Subcutaneous abdominal adipose tissue (tissue), 5 donors: ENCODE measurements at regions not wholly inside any gene's neighbourhood (a gene's known extent, or its start where the extent isn't known, plus 50 kb on each side); places are given as distances from the start of the nearest gene placed in this dataset.
A peak's percentile ranks its signal among the peaks of the same experiment; 100 is the strongest.

Experiments used
- H3K27ac ChIP-seq: one replicate; pipeline ENCODE4 v1.7.0; 2013; ENCODE audit warnings: low read depth, mild to moderate bottlenecking, inconsistent platforms, low read length, moderate library complexity
- H3K27me3 ChIP-seq, 5 donors: one replicate each; pipeline ENCODE4 v1.7.0; 2013; ENCODE audit warnings: low read length in 5 of 5, inconsistent platforms in 1 of 5; ENCODE audit not compliant: control insufficient read depth in 5 of 5, insufficient read depth in 4 of 5
- H3K36me3 ChIP-seq, 5 donors: one replicate each; pipeline ENCODE4 v1.7.0; 2013; ENCODE audit warnings: low read length in 5 of 5; ENCODE audit not compliant: control insufficient read depth in 5 of 5, insufficient read depth in 5 of 5
- H3K4me1 ChIP-seq, 5 donors: one replicate each; pipeline ENCODE4 v1.7.0; 2013; ENCODE audit warnings: low read length in 5 of 5, mild to moderate bottlenecking in 3 of 5, moderate library complexity in 1 of 5; ENCODE audit not compliant: control insufficient read depth in 5 of 5, insufficient read depth in 5 of 5
- H3K4me3 ChIP-seq, 5 donors: one replicate each; pipeline ENCODE4 v1.7.0; 2013; ENCODE audit warnings: low read length in 5 of 5, low read depth in 1 of 5
- H3K9ac ChIP-seq, 5 donors: one replicate each; pipeline ENCODE4 v1.7.0; 2013; ENCODE audit warnings: low read length in 5 of 5, mild to moderate bottlenecking in 4 of 5, moderate library complexity in 3 of 5
- H3K9me3 ChIP-seq, 5 donors: one replicate each; pipeline ENCODE4 v1.7.0; 2013; ENCODE audit warnings: low read length in 5 of 5; ENCODE audit not compliant: control insufficient read depth in 5 of 5
- donor health status: healthy.
- donor health status: healthy.
- donor health status: healthy.
- donor health status: healthy.
- donor health status: healthy.

DNA sequence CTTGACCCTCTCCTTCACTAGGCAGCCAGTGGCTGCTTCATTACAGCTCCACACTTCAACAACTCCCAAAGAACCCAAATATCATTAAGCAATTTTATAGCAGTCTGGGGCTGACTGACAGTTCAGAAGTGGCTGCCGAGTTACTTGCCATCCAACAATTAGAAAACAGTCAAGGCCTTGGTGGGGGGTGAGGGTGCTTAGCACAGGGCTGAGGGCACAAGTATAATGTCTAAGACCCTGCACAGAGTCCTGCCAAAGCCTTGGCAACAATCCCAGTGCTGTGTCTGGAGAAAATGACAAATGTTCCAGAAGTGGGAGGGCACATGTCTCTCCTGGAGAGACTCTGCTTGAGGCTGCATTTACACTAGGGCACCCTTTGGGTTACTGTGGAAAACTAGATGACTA is 71.1 kb downstream of the CXCL12 start:
- H3K27ac ChIP-seq: no peak overlapping the region
- no peaks in the 10 kb centered on the region for H3K27me3 ChIP-seq

DNA sequence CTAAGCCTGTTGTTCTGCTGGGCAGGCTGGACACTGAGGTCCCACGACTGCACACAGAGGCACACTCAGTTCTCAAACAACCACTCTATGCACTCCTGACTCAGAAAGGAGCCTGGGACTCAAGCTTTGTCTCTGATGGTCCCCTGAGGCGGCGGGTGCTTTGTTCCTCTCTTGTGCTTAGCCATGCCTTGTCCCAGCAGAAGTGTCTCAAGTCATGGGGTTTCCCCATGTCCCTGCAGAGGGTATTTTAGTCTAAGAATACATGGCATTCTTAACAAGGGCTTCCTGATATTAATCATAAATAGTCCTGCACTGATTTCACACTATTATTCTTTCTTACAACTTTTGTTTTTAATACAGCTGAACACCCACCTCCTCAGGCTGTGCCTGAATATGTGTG is 72.5 kb downstream of the CXCL12 start:
- no peaks in the 10 kb centered on the region for H3K36me3 ChIP-seq
- no peak overlapping the region for H3K9ac ChIP-seq
- H3K9me3 ChIP-seq: no peaks in the 10 kb centered on the region
- H3K4me1 ChIP-seq: peaks cover 4 to 12% (median 11%) of the 10 kb centered on the region in 5 donors
- no peaks in the 10 kb centered on the region for H3K27me3 ChIP-seq
- H3K4me3 ChIP-seq: no peak overlapping the region
- H3K27ac ChIP-seq: no peak overlapping the region

More for the DNA sequence above, 71.1 kb downstream of the CXCL12 start:
- no peaks in the 10 kb centered on the region for H3K36me3 ChIP-seq
- H3K9me3 ChIP-seq: no peaks in the 10 kb centered on the region
- no peak overlapping the region for H3K9ac ChIP-seq
- no peak overlapping the region for H3K4me3 ChIP-seq
- H3K4me1 ChIP-seq: peaks cover 4 to 12% (median 11%) of the 10 kb centered on the region in 5 donors

DNA sequence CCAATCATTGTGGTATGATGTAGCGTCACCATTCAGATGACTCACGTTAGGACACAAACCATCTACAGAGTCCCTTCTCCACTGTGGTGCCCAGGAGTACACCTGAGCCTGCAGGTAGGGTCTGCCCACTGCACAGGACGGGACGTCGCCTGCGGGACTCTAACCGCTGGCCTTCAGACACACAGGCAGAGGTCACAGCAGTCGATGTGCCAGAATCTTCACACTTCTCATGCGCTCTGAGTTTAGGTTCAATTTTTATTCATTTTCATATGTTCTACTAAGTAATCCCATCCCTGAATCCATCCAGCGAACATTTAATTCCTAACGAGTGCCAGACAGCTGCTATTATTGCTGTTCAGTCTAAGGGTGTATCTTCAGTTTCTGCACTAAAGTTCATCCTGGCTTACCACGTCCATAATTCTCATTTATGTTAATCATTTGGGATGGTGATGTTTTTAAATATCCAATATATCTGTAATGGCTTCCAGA is 73.3 kb downstream of the CXCL12 start:
- Histone ChIP-seq H3K4me3 (peak overlapping the region in 3 of 5 donors; percentile 16 to 58 (median 57)), H3K4me1 (peaks cover 4 to 12% (median 11%) of the 10 kb centered on the region in 5 donors), H3K9ac (no peak overlapping the region), H3K27me3 (no peaks in the 10 kb centered on the region), H3K36me3 (no peaks in the 10 kb centered on the region), H3K9me3 (no peaks in the 10 kb centered on the region), H3K27ac (no peak overlapping the region)

DNA sequence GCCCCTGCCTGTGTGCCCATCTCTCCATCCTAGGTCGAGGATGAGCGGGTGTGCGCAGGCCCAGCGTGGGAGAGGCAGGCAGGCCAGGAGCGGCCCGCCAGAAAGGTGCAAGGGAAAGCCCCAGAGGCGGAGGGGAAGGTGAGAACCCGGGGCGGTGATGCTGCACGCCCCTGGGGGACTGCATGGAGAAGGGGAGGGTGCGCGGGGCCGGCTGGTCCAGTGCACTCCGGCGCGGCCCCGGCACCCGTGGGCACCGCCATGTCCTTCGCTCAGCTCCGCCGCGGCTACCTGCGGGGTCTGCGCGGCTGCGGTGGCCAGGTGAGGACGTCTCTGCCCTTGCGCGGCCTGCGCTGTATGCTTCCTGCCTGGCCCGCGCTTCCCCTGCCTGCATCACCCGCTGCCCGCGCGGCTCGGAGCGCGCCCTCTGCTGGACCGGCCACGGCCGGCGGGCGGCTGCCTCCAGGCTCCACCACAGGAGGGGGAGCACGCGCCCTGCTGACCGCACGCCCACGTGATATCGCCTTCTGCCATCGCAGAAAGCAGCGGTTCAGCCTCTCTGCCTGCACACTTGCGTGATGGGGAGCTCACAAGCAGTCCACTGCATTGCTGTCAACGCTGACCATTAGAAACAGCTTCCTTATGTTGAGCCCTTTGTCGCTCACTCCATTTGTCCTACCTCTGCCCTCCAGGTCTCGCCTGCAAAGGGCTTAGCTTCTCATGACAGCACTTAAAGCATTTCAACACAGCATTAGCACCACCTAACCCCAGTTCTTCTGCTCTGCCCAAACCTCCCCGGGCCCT is 73.9 kb downstream of the CXCL12 start:
- Histone ChIP-seq H3K4me3 (peak overlapping the region; percentile 16 to 58 (median 40)), H3K9me3 (no peaks in the 10 kb centered on the region), H3K9ac (peak overlapping the region in 1 of 5 donors; percentile 32), H3K27me3 (no peaks in the 10 kb centered on the region), H3K27ac (no peak overlapping the region), H3K4me1 (peaks cover 4 to 12% (median 11%) of the 10 kb centered on the region in 5 donors), H3K36me3 (no peaks in the 10 kb centered on the region)

DNA sequence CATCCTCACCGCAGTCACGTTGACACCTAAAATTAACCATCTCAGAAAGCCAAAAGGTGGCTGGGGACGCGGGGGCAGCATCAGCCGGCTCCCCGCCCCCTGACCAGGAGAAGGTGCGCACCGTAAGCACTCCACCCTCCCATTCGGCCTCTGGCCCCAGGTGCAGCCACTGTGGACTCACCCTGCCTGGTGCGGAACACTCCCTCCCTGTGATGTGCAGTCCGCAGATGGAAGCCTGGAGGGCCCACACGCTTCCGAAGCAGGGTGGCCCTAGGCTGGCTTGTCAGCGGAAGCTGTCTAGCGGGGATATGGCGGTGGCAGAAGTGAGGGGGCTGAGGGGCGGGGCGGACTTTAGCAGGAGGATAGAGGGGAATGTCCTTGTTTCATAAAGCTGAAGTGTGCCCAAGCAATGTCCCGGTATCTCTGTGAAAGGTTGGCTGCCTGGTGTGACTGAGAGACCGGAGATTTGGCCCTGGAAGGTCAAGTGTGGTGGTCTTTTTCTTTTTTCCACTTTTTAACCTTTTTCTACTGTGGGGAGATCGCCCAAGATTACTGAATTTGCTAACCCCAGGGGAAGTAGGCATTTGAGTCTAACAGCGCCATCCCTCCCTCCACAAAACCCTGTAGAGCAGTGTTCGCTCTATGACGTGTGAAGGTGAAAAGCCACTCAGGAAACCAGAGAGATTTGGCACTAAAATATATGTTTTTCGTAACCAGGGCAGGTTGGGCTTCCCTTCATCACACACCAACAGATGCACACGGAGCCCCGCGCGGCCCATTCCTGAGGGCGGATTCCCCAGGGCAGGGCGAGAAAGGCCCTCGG is 74.7 kb downstream of the CXCL12 start:
- no peaks in the 10 kb centered on the region for H3K27me3 ChIP-seq
- no peaks in the 10 kb centered on the region for H3K36me3 ChIP-seq
- H3K9me3 ChIP-seq: no peaks in the 10 kb centered on the region
- peak overlapping the region in 1 of 5 donors; percentile 58 for H3K4me3 ChIP-seq
- peaks cover 4 to 12% (median 11%) of the 10 kb centered on the region in 5 donors for H3K4me1 ChIP-seq
- no peak overlapping the region for H3K27ac ChIP-seq
- H3K9ac ChIP-seq: no peak overlapping the region

DNA sequence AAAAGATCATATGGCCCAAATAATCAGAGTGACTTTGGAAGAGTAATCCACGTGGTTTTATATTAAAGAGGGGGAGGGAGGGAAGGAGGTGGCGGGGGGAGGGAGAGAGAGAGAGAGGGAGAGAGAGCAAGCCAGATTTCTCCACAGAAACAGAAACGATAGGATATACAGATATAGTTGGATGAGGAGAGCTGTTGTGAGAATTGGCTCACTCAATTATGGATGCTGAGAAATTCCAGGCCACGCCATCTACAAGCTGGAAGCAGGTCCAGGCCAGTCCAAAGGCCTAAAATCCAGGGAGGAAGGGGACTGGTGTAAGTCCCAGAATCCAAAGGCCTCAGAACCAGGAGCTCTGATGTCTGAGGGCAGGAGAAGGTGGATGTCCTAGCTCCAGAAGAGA is 75.5 kb downstream of the CXCL12 start:
- peaks cover 4 to 12% (median 11%) of the 10 kb centered on the region in 5 donors for H3K4me1 ChIP-seq
- no peaks in the 10 kb centered on the region for H3K9me3 ChIP-seq
- no peaks in the 10 kb centered on the region for H3K27me3 ChIP-seq
- no peaks in the 10 kb centered on the region for H3K36me3 ChIP-seq
- no peak overlapping the region for H3K4me3 ChIP-seq
- H3K27ac ChIP-seq: no peak overlapping the region
- no peak overlapping the region for H3K9ac ChIP-seq

DNA sequence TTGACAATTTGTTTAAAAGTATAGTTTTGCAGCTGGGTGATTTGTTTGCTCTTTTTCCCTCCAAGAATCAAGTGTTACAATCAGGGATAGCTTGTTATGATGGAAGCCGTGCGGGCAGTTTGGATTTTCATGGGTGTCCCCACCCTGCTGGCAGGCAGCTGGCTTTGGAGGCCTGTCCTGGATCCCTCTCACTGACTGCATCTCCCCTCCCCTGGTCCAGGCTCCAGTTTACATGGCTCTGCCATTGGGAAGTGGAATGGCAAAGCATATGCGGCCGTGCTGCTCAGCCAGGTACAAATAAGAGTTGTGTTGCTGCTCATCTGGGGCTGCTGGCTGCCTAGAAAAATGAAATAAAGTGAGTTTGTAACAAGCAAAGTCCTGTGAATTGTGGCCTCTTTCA is 76.0 kb downstream of the CXCL12 start:
- no peaks in the 10 kb centered on the region for H3K36me3 ChIP-seq
- no peak overlapping the region for H3K4me3 ChIP-seq
- H3K9me3 ChIP-seq: no peaks in the 10 kb centered on the region
- peaks cover 4 to 12% (median 11%) of the 10 kb centered on the region in 5 donors for H3K4me1 ChIP-seq
- no peak overlapping the region for H3K27ac ChIP-seq
- H3K9ac ChIP-seq: no peak overlapping the region
- H3K27me3 ChIP-seq: no peaks in the 10 kb centered on the region

DNA sequence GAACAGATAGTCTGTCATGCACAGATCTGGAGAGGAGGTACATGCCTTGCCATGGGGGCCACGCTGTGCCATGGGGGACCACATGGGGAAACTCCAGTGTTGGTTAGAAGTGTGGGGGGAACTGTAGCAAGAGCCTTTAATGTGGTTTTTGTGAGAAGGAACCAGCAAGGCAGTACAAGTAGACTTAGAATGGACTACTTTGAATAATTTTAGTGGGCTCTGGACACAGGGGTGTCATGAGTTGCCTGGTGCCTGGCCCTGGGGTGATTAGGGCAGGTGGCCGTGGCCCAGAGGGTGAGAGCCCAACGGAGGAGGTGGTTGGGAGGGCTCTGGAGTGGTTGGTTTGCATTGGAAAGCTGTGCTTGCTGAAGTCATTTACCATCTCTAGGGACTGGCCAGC is 77.2 kb downstream of the CXCL12 start:
- H3K27ac ChIP-seq: no peak overlapping the region
- no peaks in the 10 kb centered on the region for H3K9me3 ChIP-seq
- H3K9ac ChIP-seq: no peak overlapping the region
- peaks cover 4 to 12% (median 10%) of the 10 kb centered on the region in 5 donors for H3K4me1 ChIP-seq
- no peaks in the 10 kb centered on the region for H3K36me3 ChIP-seq
- H3K4me3 ChIP-seq: no peak overlapping the region
- H3K27me3 ChIP-seq: no peaks in the 10 kb centered on the region

DNA sequence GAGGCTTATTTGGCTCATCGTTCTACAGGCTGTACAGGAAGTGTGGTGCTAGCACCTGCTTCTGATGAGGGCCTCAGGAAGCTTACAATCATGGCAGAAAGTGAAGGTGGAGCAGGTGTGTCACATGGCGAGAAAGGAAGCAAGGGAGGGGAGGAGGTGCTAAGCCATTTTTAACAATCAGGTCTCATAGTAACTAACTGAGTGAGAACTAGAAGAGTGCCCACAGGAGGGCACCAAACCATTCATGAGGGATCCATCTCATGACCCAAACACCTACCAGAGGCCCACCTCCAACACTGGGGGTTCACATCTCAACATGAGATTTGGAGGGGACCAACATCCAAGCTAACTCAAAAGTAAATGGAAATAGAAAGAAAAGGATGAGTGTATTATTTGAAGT is 78.1 kb downstream of the CXCL12 start:
- H3K9me3 ChIP-seq: no peaks in the 10 kb centered on the region
- no peak overlapping the region for H3K9ac ChIP-seq
- no peaks in the 10 kb centered on the region for H3K27me3 ChIP-seq
- no peak overlapping the region for H3K27ac ChIP-seq
- no peak overlapping the region for H3K4me3 ChIP-seq
- no peaks in the 10 kb centered on the region for H3K36me3 ChIP-seq
- H3K4me1 ChIP-seq: peaks cover 4 to 12% (median 10%) of the 10 kb centered on the region in 5 donors
